DMS114 treated with DMSO at 0.1 percent for 48 hours (cell line): ENCODE measurements at regions not wholly inside any gene's neighbourhood (a gene's known extent, or its start where the extent isn't known, plus 50 kb on each side); places are given as distances from the start of the nearest gene placed in this dataset.
"Not testable (repeated sequence)": the region's sequence is repeated elsewhere in the genome, so short reads cannot be mapped to it uniquely, and the experiment has no call there.

Source experiments
- DNase-seq: peaks from one replicate; lab custom pipeline; 2025; ENCODE audit not compliant: unreplicated experiment; lab: John Stamatoyannopoulos, UW

DNA sequence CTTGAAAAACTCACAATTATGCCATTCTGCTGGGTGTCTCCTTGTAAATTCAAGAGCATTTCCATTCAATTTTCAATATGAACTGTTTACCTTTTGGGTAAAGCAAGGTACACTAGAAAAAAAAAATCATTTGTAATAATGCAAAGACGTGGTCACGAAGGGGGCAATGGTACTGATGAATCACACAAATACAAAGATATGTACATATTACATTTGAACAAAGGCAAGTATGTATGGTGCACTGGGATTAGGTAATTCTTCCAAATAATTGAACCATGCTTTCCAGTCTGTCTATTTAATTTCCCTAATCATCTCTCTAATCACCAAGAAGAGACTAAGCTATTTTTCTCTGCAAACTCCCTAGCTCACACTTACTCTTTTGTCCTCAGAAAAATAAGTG, 63.4 kb upstream of the RNF38 start:
- DNase-seq: no peak

DNA sequence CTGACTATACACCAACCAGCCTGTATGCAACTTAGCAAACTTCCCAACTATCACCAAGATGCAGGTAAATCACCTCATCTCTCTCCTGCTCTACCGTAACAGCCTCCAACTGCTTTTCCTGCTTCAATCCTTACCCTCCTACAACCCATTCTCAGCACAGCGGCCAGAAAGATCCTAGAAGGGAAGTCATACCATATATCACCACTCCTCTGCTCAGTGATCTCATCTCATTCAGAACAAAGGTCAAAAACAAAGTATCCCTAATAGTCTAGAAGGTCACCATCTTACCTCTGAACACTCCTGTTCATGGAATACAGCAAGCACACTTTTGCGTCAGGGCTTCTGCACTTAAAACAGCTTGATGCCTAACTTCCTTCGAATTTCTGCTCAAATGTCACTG, 62.2 kb upstream of the RNF38 start:
- no peak for DNase-seq

DNA sequence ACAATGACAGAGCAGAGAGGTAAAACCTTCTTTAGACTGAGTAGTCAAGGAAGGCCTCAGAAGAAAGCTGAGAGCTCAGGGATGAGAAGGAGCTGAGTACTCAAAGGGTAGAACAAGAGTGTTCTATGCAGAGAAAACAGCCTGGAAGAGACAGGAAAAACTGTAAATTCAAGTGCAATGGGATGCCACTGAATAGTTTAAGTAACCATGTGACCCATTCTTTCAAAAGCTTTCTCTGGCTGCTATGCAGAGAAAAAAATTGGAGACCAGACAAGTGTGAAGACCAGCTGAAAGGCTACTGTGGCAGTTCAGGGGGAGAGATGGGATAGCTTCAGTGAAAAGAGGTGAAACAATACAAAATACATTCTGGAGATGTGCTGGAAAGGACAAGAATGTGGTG, 61.3 kb upstream of the RNF38 start:
- no peak for DNase-seq

DNA sequence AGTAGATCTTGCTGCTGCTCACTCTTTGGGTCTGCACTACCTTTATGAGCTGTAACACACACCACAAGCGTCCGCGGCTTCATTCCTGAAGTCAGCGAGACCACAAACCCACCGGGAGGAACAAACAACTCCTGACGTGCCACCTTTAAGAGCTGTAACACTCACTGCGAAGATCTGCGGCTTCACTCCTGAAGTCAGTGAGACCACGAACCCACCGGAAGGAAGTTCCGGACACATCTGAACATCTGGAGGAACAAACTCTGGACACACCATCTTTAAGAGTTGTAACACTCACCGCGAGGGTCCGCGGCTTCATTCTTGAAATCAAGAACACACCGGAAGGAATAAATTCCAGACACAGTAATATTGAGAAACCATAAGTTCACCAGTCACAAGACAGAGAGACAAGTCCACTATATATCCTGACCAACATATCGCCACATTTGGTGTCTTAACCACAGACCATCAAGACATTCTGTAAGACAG, 58.4 kb upstream of the RNF38 start:
- not testable (repeated sequence) for DNase-seq

DNA sequence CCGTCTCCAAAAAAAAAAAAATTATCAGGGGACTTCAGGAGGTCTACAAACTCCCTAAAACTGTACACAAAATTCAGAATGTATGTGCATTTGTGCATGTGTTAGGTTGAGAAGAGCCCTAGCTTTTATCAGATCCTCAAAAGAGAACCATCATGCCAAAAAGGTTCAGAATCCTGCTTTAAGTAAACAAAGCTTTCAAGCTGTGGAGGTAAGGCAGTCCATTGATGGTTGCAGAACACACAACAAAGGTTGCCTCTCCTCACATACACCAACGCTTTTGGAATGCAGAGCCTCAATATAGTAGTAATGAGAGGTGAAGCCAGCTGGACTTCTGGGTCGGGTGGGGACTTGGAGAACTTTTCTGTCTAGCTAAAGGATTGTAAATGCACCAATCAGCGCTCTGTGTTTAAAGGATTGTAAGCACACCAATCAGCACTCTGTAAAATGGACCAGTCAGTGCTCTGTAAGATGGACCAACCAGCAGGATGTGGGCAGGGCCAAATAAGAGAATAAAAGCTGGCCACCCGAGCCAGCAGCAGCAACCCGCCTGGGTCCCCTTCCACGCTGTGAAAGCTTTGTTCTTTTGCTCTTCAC, 57.9 kb upstream of the RNF38 start:
- no peak for DNase-seq

DNA sequence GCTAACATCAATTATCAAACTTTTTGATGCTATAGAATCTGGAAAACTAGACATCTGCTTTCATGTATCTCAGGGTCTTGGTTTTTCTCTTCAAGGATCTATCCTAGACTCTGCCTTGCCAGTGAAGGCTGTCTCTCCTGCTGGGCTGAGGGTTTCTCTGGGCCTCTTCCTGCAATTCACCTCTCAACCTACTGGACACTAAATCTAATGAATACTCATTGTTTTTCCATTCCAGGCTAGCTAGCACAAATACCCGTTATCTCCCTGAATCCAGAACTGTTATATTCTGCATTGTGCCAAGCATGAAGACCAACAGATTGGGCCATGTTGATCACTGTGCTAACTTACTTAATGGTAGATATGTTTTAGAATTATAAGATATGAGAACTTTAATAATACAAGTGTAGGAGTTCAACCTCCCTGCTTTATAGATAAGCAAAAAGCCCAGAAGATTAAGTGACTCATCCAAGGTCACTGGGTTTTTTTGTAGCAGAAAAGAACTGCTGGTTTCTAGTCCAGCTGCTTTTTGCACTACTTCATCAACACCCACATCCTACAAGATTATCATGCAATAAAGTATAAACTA, 56.5 kb upstream of the RNF38 start:
- no peak for DNase-seq

DNA sequence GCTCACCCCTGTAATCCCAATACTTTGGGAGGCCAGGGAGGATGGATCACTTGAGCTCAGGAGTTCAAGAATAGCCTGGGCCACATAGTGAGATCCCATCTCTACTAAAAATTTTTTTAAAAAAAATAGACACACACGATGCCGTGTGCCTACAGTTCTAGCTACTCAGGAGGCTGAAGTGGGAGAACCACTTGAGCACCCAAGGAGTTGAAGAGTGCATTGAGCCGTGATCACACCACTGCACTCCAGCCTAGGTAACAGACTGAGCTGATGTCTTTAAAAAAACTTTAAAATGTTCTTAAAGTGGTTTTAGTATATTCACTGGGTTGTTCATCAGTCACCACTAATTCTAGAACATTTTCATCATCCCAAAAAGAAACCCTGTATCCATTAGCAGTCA, 51.9 kb upstream of the RNF38 start:
- no peak for DNase-seq

DNA sequence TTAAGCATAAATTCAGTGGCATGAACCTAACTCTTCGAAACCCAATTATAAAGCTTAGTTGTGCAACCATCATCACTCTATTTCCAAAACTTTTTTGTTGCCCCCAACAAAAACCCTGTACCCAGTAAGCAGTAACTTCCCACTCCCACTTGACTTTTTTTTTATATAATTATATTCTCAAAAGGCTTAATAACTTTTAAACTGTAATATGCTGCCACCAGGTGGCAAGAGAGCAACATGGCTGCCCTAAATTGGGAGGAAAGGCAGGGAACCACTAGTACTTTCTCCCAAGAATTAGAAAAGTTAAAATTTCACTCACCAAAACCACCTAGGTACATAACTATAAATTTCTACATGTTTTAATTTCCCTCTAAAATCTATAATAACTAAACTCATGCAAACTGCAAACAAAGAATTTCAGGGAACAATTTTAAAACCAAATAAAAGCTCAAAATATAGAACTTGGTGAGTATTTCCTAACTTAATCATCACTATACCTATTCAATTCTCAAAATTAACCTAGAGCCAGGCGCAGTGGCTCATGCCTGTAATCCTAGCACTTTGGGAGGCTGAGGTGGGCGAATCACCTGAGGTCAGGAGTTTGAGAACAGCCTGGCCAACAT, 50.2 kb upstream of the RNF38 start:
- DNase-seq: peak; percentile 23
